ENCODE measurements at regions not wholly inside any gene's neighbourhood (a gene's known extent, or its start where the extent isn't known, plus 50 kb on each side); places are given as distances from the start of the nearest gene placed in this dataset.

- DNase-seq (ENCODE audit: low spot score) = no peak
Measured at GRCh38 chr2:220440731-220441130, 813.3 kb downstream of the SLC4A3 start.

GRCh38 chr2:220441404-220441803 lies 814.0 kb downstream of the SLC4A3 start:
- no peak for DNase-seq (ENCODE audit: low spot score)

GRCh38 chr2:220442012-220442411 lies 814.6 kb downstream of the SLC4A3 start:
- no peak for DNase-seq (ENCODE audit: low spot score)

GRCh38 chr2:220445429-220446105 lies 818.1 kb downstream of the SLC4A3 start:
- no peak for DNase-seq (ENCODE audit: low spot score)

GRCh38 chr2:220446106-220446712 lies 818.8 kb downstream of the SLC4A3 start:
- no peak for DNase-seq (ENCODE audit: low spot score)

GRCh38 chr2:220450846-220451245 lies 823.4 kb downstream of the SLC4A3 start:
- no peak for DNase-seq (ENCODE audit: low spot score)

GRCh38 chr2:220451438-220451837 lies 824.0 kb downstream of the SLC4A3 start:
- no peak for DNase-seq (ENCODE audit: low spot score)

GRCh38 chr2:220452561-220452960 lies 825.1 kb downstream of the SLC4A3 start:
- DNase-seq (ENCODE audit: low spot score) = no peak

- DNase-seq (ENCODE audit: low spot score) = no peak
Measured at GRCh38 chr2:220455351-220455990, 828.0 kb downstream of the SLC4A3 start.

GRCh38 chr2:220458051-220458450 lies 830.6 kb downstream of the SLC4A3 start:
- no peak for DNase-seq (ENCODE audit: low spot score)

- DNase-seq (ENCODE audit: low spot score) = no peak
Measured at GRCh38 chr2:220460257-220460985, 833.0 kb downstream of the SLC4A3 start.

- no peak for DNase-seq (ENCODE audit: low spot score)
Measured at GRCh38 chr2:220463876-220464275, 836.4 kb downstream of the SLC4A3 start.

GRCh38 chr2:220465700-220466099 lies 838.3 kb downstream of the SLC4A3 start:
- no peak for DNase-seq (ENCODE audit: low spot score)

- no peak for DNase-seq (ENCODE audit: low spot score)
Measured at GRCh38 chr2:220466251-220466691, 838.8 kb downstream of the SLC4A3 start.

GRCh38 chr2:220469201-220469600 lies 841.8 kb downstream of the SLC4A3 start:
- no peak for DNase-seq (ENCODE audit: low spot score)

GRCh38 chr2:220473611-220474010 lies 846.2 kb downstream of the SLC4A3 start:
- DNase-seq (ENCODE audit: low spot score) = no peak

GRCh38 chr2:220476877-220477276 lies 849.4 kb downstream of the SLC4A3 start:
- DNase-seq (ENCODE audit: low spot score) = no peak

GRCh38 chr2:220478305-220479058 lies 851.1 kb downstream of the SLC4A3 start:
- no peak for DNase-seq (ENCODE audit: low spot score)

- DNase-seq (ENCODE audit: low spot score) = no peak
Measured at GRCh38 chr2:220482716-220483115, 855.3 kb downstream of the SLC4A3 start.

GRCh38 chr2:220489121-220489520 lies 861.7 kb downstream of the SLC4A3 start:
- no peak for DNase-seq (ENCODE audit: low spot score)

GRCh38 chr2:220491670-220492069 lies 864.2 kb downstream of the SLC4A3 start:
- DNase-seq (ENCODE audit: low spot score) = no peak

Data from activated CD4-positive, alpha-beta T cell treated with anti-CD3 and anti-CD28 coated beads, Interleukin-2, Interleukin-4, amounts not matched to agents 100 ng/mL and 50 ng/mL, durations not matched to agents 16 hours and 8 hours (primary cell).